Body of pancreas (tissue), 4 donors: ENCODE measurements at regions not wholly inside any gene's neighbourhood (a gene's known extent, or its start where the extent isn't known, plus 50 kb on each side); places are given as distances from the start of the nearest gene placed in this dataset.

ENCODE experiments used
- POLR2A ChIP-seq, 3 donors: fragments of 450-650 bp; IDR thresholded peaks; one replicate each; pipeline ENCODE4 v1.6.1; 2016; ENCODE audit warnings: antibody characterized with exemption in 3 of 3, mild to moderate bottlenecking in 2 of 3
- TF ChIP-seq, protein P1 (sequence below), 7 experiments: fragments of 450-650 bp in 4 of 7; fragments of 200-600 bp in 3 of 7; sonication (generic) in 3 of 7; IDR thresholded peaks; one replicate each; pipeline ENCODE4 v1.5.1; 2016 to 2019; ENCODE audit warnings: antibody characterized with exemption in 7 of 7

DNA sequence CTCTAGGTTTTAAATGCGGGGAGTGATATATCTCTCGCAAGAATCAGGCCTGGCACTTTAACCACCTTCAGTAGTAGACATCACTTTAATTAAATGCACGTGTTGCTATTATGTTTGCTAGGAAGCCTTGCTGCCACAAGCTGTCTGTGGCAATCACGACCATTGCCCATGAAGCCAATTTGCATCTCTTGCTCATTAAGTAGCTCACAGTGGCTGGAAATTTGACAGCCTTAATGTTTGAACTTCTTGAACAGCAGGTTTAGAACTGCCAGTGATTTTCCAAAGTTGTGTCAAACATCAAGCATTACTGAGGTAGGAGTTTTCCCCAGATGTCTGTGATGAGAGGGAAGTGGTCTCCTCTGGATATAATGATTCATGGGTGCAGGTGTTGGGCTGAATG lies 642.3 kb upstream of the CPEB2 start:
- TF ChIP-seq, protein P1, sequence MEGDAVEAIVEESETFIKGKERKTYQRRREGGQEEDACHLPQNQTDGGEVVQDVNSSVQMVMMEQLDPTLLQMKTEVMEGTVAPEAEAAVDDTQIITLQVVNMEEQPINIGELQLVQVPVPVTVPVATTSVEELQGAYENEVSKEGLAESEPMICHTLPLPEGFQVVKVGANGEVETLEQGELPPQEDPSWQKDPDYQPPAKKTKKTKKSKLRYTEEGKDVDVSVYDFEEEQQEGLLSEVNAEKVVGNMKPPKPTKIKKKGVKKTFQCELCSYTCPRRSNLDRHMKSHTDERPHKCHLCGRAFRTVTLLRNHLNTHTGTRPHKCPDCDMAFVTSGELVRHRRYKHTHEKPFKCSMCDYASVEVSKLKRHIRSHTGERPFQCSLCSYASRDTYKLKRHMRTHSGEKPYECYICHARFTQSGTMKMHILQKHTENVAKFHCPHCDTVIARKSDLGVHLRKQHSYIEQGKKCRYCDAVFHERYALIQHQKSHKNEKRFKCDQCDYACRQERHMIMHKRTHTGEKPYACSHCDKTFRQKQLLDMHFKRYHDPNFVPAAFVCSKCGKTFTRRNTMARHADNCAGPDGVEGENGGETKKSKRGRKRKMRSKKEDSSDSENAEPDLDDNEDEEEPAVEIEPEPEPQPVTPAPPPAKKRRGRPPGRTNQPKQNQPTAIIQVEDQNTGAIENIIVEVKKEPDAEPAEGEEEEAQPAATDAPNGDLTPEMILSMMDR (IDR thresholded peaks at IDR 0.05) = no peak
- TF ChIP-seq POLR2A (IDR thresholded peaks at IDR 0.05) = no peak
